PFSK-1 (cell line): ENCODE measurements at regions not wholly inside any gene's neighbourhood (a gene's known extent, or its start where the extent isn't known, plus 50 kb on each side); places are given as distances from the start of the nearest gene placed in this dataset.

ENCODE experiments used
- FOXP2 ChIP-seq: optimal IDR thresholded peaks from 2 replicates; pipeline ENCODE3; 2011; ENCODE audit warnings: borderline replicate concordance, control low read depth, inconsistent platforms; ENCODE audit not compliant: insufficient read depth; ENCODE audit errors: extremely low read length, extremely low read depth
- POLR2AphosphoS5 ChIP-seq: IDR thresholded peaks from 2 replicates; pipeline ENCODE4 v1.6.1; 2012; ENCODE audit warnings: low read depth, mild to moderate bottlenecking, control low read depth, low read length, moderate library complexity

- TF ChIP-seq FOXP2 (no peak), POLR2AphosphoS5 (no peak)
Measured at GRCh38 chr4:122252584-122252983, 100.5 kb downstream of the BLTP1 start.
